ENCODE measurements at regions not wholly inside any gene's neighbourhood (a gene's known extent, or its start where the extent isn't known, plus 50 kb on each side); places are given as distances from the start of the nearest gene placed in this dataset.

GRCh38 chr11:29395555-29396072 is 621.2 kb downstream of the KCNA4 start:
- Histone ChIP-seq H3K27me3 (ENCODE audit: low read length) (no peaks in the 10 kb centered on the region), H3K79me2 (ENCODE audit: insufficient read depth, low read length) (no peaks in the 10 kb centered on the region), H2AFZ (ENCODE audit: low read depth, low read length, severe bottlenecking) (no peak overlapping the region), H3K9me3 (ENCODE audit: insufficient read depth, low read length) (no peaks in the 10 kb centered on the region), H3K27ac (ENCODE audit: low read depth, low read length) (no peak overlapping the region), H3F3A (ENCODE audit: insufficient read depth) (no peaks in the 10 kb centered on the region), H3K9ac (ENCODE audit: low read length) (no peak overlapping the region), H3K4me2 (ENCODE audit: low read depth, low read length, poor library complexity, severe bottlenecking) (no peak overlapping the region), H3K36me3 (ENCODE audit: low read length) (no peaks in the 10 kb centered on the region), H4K20me1 (ENCODE audit: low read depth, low read length) (no peaks in the 10 kb centered on the region), H3K4me3 (ENCODE audit: insufficient read depth, low read length, poor library complexity, severe bottlenecking) (no peak overlapping the region), H3K9me2 (replicated peaks; ENCODE audit: insufficient read depth, low read length) (no peaks in the 10 kb centered on the region)
- TF ChIP-seq EZH2phosphoT487 (conservative IDR thresholded peaks at IDR 0.05; ENCODE audit: low read length): no peak
- TF ChIP-seq CTCF (IDR thresholded peaks at IDR 0.05; ENCODE audit: insufficient read depth, low read length, poor library complexity, severe bottlenecking): no peak

GRCh38 chr11:29389793-29390192 is 627.0 kb downstream of the KCNA4 start:
- Histone ChIP-seq H2AFZ (ENCODE audit: low read depth, low read length, severe bottlenecking) (no peak overlapping the region), H3K4me2 (ENCODE audit: low read depth, low read length, poor library complexity, severe bottlenecking) (no peak overlapping the region), H3K9ac (ENCODE audit: low read length) (no peak overlapping the region), H3K9me2 (replicated peaks; ENCODE audit: insufficient read depth, low read length) (no peaks in the 10 kb centered on the region), H3F3A (ENCODE audit: insufficient read depth) (no peaks in the 10 kb centered on the region), H3K9me3 (ENCODE audit: insufficient read depth, low read length) (no peaks in the 10 kb centered on the region), H3K4me3 (ENCODE audit: insufficient read depth, low read length, poor library complexity, severe bottlenecking) (no peak overlapping the region), H4K20me1 (ENCODE audit: low read depth, low read length) (no peaks in the 10 kb centered on the region), H3K27me3 (ENCODE audit: low read length) (no peaks in the 10 kb centered on the region), H3K27ac (ENCODE audit: low read depth, low read length) (no peak overlapping the region), H3K36me3 (ENCODE audit: low read length) (no peaks in the 10 kb centered on the region), H3K79me2 (ENCODE audit: insufficient read depth, low read length) (no peaks in the 10 kb centered on the region)
- no peak for TF ChIP-seq CTCF (IDR thresholded peaks at IDR 0.05; ENCODE audit: insufficient read depth, low read length, poor library complexity, severe bottlenecking)
- TF ChIP-seq EZH2phosphoT487 (conservative IDR thresholded peaks at IDR 0.05; ENCODE audit: low read length): no peak

- Histone ChIP-seq H3F3A (ENCODE audit: insufficient read depth) (no peaks in the 10 kb centered on the region), H3K9me3 (ENCODE audit: insufficient read depth, low read length) (no peaks in the 10 kb centered on the region; the same call in 1 of the 2 replicates), H3K27me3 (ENCODE audit: low read length) (no peaks in the 10 kb centered on the region), H3K79me2 (ENCODE audit: insufficient read depth, low read length) (no peaks in the 10 kb centered on the region), H3K4me2 (ENCODE audit: low read depth, low read length, poor library complexity, severe bottlenecking) (no peak overlapping the region), H3K9ac (ENCODE audit: low read length) (no peak overlapping the region), H3K27ac (ENCODE audit: low read depth, low read length) (no peak overlapping the region), H3K9me2 (replicated peaks; ENCODE audit: insufficient read depth, low read length) (no peaks in the 10 kb centered on the region), H2AFZ (ENCODE audit: low read depth, low read length, severe bottlenecking) (no peak overlapping the region), H3K4me3 (ENCODE audit: insufficient read depth, low read length, poor library complexity, severe bottlenecking) (no peak overlapping the region), H4K20me1 (ENCODE audit: low read depth, low read length) (no peaks in the 10 kb centered on the region), H3K36me3 (ENCODE audit: low read length) (no peaks in the 10 kb centered on the region)
- TF ChIP-seq CTCF (IDR thresholded peaks at IDR 0.05; ENCODE audit: insufficient read depth, low read length, poor library complexity, severe bottlenecking) (no peak), EZH2phosphoT487 (conservative IDR thresholded peaks at IDR 0.05; ENCODE audit: low read length) (no peak)
Observed at GRCh38 chr11:29373725-29374124, 643.1 kb downstream of the KCNA4 start.

Data from SU-DHL-6 (cell line).